H9 (cell line): ENCODE measurements at regions not wholly inside any gene's neighbourhood (a gene's known extent, or its start where the extent isn't known, plus 50 kb on each side); places are given as distances from the start of the nearest gene placed in this dataset.

ENCODE experiments used
- DNase-seq: peaks from one replicate; pipeline ENCODE4 v3.0.0-alpha.2; 2017
- H2AFZ ChIP-seq: one replicate; pipeline ENCODE4 v1.6.1; 2013; ENCODE audit warnings: mild to moderate bottlenecking, low read length, control low read depth, moderate library complexity
- H2AK5ac ChIP-seq: 2 replicates; pipeline ENCODE4 v1.6.1; 2013; ENCODE audit warnings: low read length, control low read depth, mixed read lengths; ENCODE audit not compliant: insufficient read length
- H2BK120ac ChIP-seq: one replicate; pipeline ENCODE4 v1.6.1; 2013; ENCODE audit warnings: low read depth, mild to moderate bottlenecking, low read length, control low read depth, inconsistent platforms; ENCODE audit not compliant: poor library complexity, severe bottlenecking
- H2BK12ac ChIP-seq: 2 replicates; pipeline ENCODE4 v1.6.1; 2013; ENCODE audit warnings: low read length, control low read depth, mixed read lengths, low read depth; ENCODE audit not compliant: insufficient read length
- H2BK15ac ChIP-seq: 2 replicates; pipeline ENCODE4 v1.6.1; 2013; ENCODE audit warnings: low read depth, low read length, control low read depth
- H2BK20ac ChIP-seq: one replicate; pipeline ENCODE4 v1.6.1; 2013; ENCODE audit warnings: low read depth, mild to moderate bottlenecking, low read length, control low read depth, inconsistent platforms; ENCODE audit not compliant: poor library complexity, severe bottlenecking
- H2BK5ac ChIP-seq: 2 replicates; pipeline ENCODE4 v1.6.1; 2013; ENCODE audit warnings: low read length, control low read depth, mixed read lengths; ENCODE audit not compliant: insufficient read length
- H3K14ac ChIP-seq: 2 replicates; pipeline ENCODE4 v1.6.1; 2013; ENCODE audit warnings: low read length, control low read depth; ENCODE audit not compliant: insufficient read depth
- H3K18ac ChIP-seq: 2 replicates; pipeline ENCODE4 v1.6.1; 2013; ENCODE audit warnings: low read depth, mild to moderate bottlenecking, mixed read lengths, low read length, control low read depth; ENCODE audit not compliant: insufficient read length
- H3K23ac ChIP-seq: 2 replicates; pipeline ENCODE4 v1.6.1; 2013; ENCODE audit warnings: low read length, control low read depth, mixed read lengths, low read depth; ENCODE audit not compliant: insufficient read length
- H3K23me2 ChIP-seq: 2 replicates; pipeline ENCODE4 v1.6.1; 2013; ENCODE audit warnings: low read depth, mild to moderate bottlenecking, mixed read lengths, low read length, control low read depth; ENCODE audit not compliant: insufficient read length, poor library complexity, severe bottlenecking
- H3K27ac ChIP-seq: 2 replicates; pipeline ENCODE4 v1.5.1; 2013; ENCODE audit warnings: low read length, control low read depth, mixed read lengths, low read depth; ENCODE audit not compliant: insufficient read length
- H3K27me3 ChIP-seq: 2 replicates; pipeline ENCODE4 v1.6.1; 2013; ENCODE audit warnings: low read length, control low read depth, inconsistent platforms; ENCODE audit not compliant: insufficient read depth
- H3K4ac ChIP-seq: 2 replicates; pipeline ENCODE4 v1.6.1; 2013; ENCODE audit warnings: low read depth, mild to moderate bottlenecking, control low read depth, inconsistent platforms, low read length, moderate library complexity
- H3K4me1 ChIP-seq: 2 replicates; pipeline ENCODE4 v1.6.1; 2013; ENCODE audit warnings: low read length, control low read depth, inconsistent platforms; ENCODE audit not compliant: insufficient read depth
- H3K4me2 ChIP-seq: 2 replicates; pipeline ENCODE4 v1.6.1; 2013; ENCODE audit warnings: low read length, control low read depth, mixed read lengths; ENCODE audit not compliant: insufficient read length, insufficient read depth
- H3K56ac ChIP-seq: 2 replicates; pipeline ENCODE4 v1.6.1; 2013; ENCODE audit warnings: low read depth, mild to moderate bottlenecking, mixed read lengths, low read length, control low read depth; ENCODE audit not compliant: insufficient read length
- H3K79me1 ChIP-seq: 2 replicates; pipeline ENCODE4 v1.6.1; 2013; ENCODE audit warnings: low read depth, mild to moderate bottlenecking, moderate library complexity, low read length, control low read depth, inconsistent platforms; ENCODE audit not compliant: insufficient read depth, poor library complexity, severe bottlenecking
- H3K79me2 ChIP-seq: 2 replicates; pipeline ENCODE4 v1.6.1; 2013; ENCODE audit warnings: low read length, control low read depth, inconsistent platforms; ENCODE audit not compliant: insufficient read depth
- H3K9ac ChIP-seq: 2 replicates; pipeline ENCODE4 v1.6.1; 2013; ENCODE audit warnings: low read length, control low read depth, mixed read lengths; ENCODE audit not compliant: insufficient read length; ENCODE audit errors: extremely low read depth
- H3K9me3 ChIP-seq: one replicate; pipeline ENCODE4 v1.6.1; 2013; ENCODE audit warnings: low read depth, low read length, inconsistent platforms; ENCODE audit not compliant: control insufficient read depth
- H3T11ph ChIP-seq: one replicate; pipeline ENCODE4 v1.6.1; 2013; ENCODE audit warnings: mild to moderate bottlenecking, low read length, control low read depth, inconsistent platforms
- H4K20me1 ChIP-seq: one replicate; pipeline ENCODE4 v1.6.1; 2013; ENCODE audit not compliant: control insufficient read depth, insufficient read length, insufficient read depth
- H4K5ac ChIP-seq: 2 replicates; pipeline ENCODE4 v1.6.1; 2013; ENCODE audit warnings: low read depth, mild to moderate bottlenecking, mixed read lengths, low read length, control low read depth; ENCODE audit not compliant: insufficient read length
- H4K8ac ChIP-seq: replicated peaks from 2 replicates; pipeline ENCODE4 v1.6.1; 2013; ENCODE audit warnings: low read length, control low read depth, mixed read lengths, low read depth; ENCODE audit not compliant: insufficient read length
- H4K91ac ChIP-seq: 2 replicates; pipeline ENCODE4 v1.6.1; 2013; ENCODE audit warnings: low read depth, mild to moderate bottlenecking, moderate library complexity, mixed read lengths, low read length, control low read depth; ENCODE audit not compliant: insufficient read length
- H3K27ac Mint-ChIP-seq, 3 experiments: 2 replicates in 2 of 3; 3 replicates in 1 of 3; pipeline ENCODE4 v1.8.0; 2020 to 2021; ENCODE audit warnings: mixed read lengths in 3 of 3, mild to moderate bottlenecking in 1 of 3, moderate library complexity in 1 of 3
- H3K27me3 Mint-ChIP-seq: 2 replicates; pipeline ENCODE4 v1.8.0; 2021; ENCODE audit warnings: low read depth, mild to moderate bottlenecking, moderate library complexity, mixed read lengths
- H3K36me3 Mint-ChIP-seq, 3 experiments: 2 replicates in 2 of 3; 3 replicates in 1 of 3; pipeline ENCODE4 v1.8.0; 2020 to 2021; ENCODE audit warnings: low read depth in 3 of 3, mixed read lengths in 3 of 3; ENCODE audit not compliant: insufficient read depth in 1 of 3
- H3K4me1 Mint-ChIP-seq, 2 experiments: 2 replicates each; pipeline ENCODE4 v1.8.0; 2020; ENCODE audit warnings: mixed read lengths in 2 of 2
- H3K4me3 Mint-ChIP-seq, 2 experiments: 2 replicates in 1 of 2; 3 replicates in 1 of 2; pipeline ENCODE4 v1.8.0; 2020 to 2021; ENCODE audit warnings: mild to moderate bottlenecking in 2 of 2, mixed read lengths in 2 of 2, moderate library complexity in 1 of 2
- H3K9me3 Mint-ChIP-seq, 2 experiments: 2 replicates in 1 of 2; 3 replicates in 1 of 2; pipeline ENCODE4 v1.8.0; 2020; ENCODE audit warnings: mild to moderate bottlenecking in 2 of 2, mixed read lengths in 2 of 2, moderate library complexity in 1 of 2
- WGBS: extraction: QIAGEN DNeasy Blood & Tissue Kit; methylation state at CpG from one replicate; pipeline ENCODE4 v1.1.7; 2013; ENCODE audit warnings: missing lambda C conversion rate, low lambda C conversion rate, mixed read lengths; ENCODE audit not compliant: insufficient read length; ENCODE audit errors: extremely low coverage; 5-methylcytosine and 5-hydroxymethylcytosine counted together
- TF ChIP-seq, protein P1 (sequence below): fragments of 200-600 bp; sonication (generic); conservative IDR thresholded peaks from 3 replicates; pipeline ENCODE4 v1.8.0; 2021; ENCODE audit warnings: antibody characterized with exemption, mild to moderate bottlenecking

DNA sequence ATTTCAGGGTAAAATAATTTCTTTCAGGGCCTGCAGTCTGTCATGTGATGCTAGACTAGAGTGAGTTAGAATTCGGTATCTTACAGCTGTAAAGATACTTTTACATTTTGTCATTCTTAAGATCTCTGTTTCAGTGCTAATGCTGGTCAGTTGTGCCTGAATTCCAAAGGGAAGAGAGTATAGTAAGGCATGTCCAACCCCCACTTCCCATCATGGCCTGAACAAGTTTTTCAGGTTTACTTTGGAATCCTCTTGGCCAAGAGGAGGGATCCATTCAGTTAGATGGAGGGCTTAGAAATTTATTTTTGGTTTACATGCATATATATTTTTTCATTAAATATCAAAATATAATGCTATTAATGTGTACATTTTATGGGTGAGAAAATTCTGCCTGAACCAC lies 596.6 kb downstream of the XIRP2 start:
- no peak overlapping the region for H3K23ac ChIP-seq
- no peak overlapping the region for H2BK20ac ChIP-seq
- H2BK15ac ChIP-seq: no peak overlapping the region
- peaks cover 9% of the 10 kb centered on the region for H3K4me1 ChIP-seq
- H4K91ac ChIP-seq: no peak overlapping the region
- no peaks in the 10 kb centered on the region for H3K27me3 ChIP-seq
- H4K8ac ChIP-seq: no peak overlapping the region
- no peak overlapping the region for H2BK120ac ChIP-seq
- no peak overlapping the region for H4K5ac ChIP-seq
- peaks cover 41 to 42% of the 10 kb centered on the region in 2 experiments for H3K4me1 Mint-ChIP-seq
- H3T11ph ChIP-seq: no peak overlapping the region
- H3K9me3 ChIP-seq: no peaks in the 10 kb centered on the region
- no peak overlapping the region for H2BK5ac ChIP-seq
- TF ChIP-seq, protein P1, sequence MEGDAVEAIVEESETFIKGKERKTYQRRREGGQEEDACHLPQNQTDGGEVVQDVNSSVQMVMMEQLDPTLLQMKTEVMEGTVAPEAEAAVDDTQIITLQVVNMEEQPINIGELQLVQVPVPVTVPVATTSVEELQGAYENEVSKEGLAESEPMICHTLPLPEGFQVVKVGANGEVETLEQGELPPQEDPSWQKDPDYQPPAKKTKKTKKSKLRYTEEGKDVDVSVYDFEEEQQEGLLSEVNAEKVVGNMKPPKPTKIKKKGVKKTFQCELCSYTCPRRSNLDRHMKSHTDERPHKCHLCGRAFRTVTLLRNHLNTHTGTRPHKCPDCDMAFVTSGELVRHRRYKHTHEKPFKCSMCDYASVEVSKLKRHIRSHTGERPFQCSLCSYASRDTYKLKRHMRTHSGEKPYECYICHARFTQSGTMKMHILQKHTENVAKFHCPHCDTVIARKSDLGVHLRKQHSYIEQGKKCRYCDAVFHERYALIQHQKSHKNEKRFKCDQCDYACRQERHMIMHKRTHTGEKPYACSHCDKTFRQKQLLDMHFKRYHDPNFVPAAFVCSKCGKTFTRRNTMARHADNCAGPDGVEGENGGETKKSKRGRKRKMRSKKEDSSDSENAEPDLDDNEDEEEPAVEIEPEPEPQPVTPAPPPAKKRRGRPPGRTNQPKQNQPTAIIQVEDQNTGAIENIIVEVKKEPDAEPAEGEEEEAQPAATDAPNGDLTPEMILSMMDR: no peak
- no peaks in the 10 kb centered on the region for H3K9me3 Mint-ChIP-seq
- no peak overlapping the region for H3K56ac ChIP-seq
- no peak for DNase-seq
- no peak overlapping the region for H3K4ac ChIP-seq
- no peaks in the 10 kb centered on the region for H3K23me2 ChIP-seq
- no peak overlapping the region for H2BK12ac ChIP-seq
- no peak overlapping the region for H3K14ac ChIP-seq
- H2AFZ ChIP-seq: no peak overlapping the region
- no peaks in the 10 kb centered on the region for H3K27me3 Mint-ChIP-seq
- no peak overlapping the region for H2AK5ac ChIP-seq
- H3K4me2 ChIP-seq: no peak overlapping the region
- no peaks in the 10 kb centered on the region for H4K20me1 ChIP-seq
- no peak overlapping the region for H3K18ac ChIP-seq
- H3K79me1 ChIP-seq: no peaks in the 10 kb centered on the region
- no peak overlapping the region; a peak in 1 of 7 replicates for H3K27ac Mint-ChIP-seq
- H3K36me3 Mint-ChIP-seq: peaks cover 0 to 2% (median 0%) of the 10 kb centered on the region in 3 experiments; a peak in 3 of 7 replicates
- no peak overlapping the region for H3K9ac ChIP-seq
- no CpG with 5 or more reads among the region's 1 CpG for WGBS
- H3K79me2 ChIP-seq: no peaks in the 10 kb centered on the region
- H3K27ac ChIP-seq: no peak overlapping the region
- no peak overlapping the region for H3K4me3 Mint-ChIP-seq
